ENCODE measurements at regions not wholly inside any gene's neighbourhood (a gene's known extent, or its start where the extent isn't known, plus 50 kb on each side); places are given as distances from the start of the nearest gene placed in this dataset.

DNA sequence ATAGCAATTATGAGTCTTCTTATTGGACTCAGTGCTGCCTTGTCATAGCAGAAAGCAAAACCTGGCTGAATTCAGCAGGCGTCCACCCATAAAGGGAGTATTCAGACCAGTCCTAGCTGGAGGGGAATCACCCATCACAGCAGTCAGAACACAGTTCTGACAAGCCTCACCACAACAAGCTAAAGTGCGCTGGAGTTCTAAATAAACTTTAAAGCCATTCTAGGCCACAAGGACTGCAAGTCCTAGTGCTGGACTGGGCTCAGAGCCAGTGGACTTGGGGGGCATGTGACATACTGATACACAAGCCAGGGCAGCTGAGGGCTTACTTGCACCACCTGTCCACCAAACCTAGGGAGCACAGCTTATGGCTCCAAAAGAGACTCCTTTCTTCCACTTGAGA, 115.3 kb upstream of the PCSK5 start:
- Histone ChIP-seq H3K27ac (no peak overlapping the region), H4K20me1 (ENCODE audit: insufficient read depth, poor library complexity, severe bottlenecking) (no peaks in the 10 kb centered on the region), H3K4me2 (no peak overlapping the region), H3K79me2 (no peaks in the 10 kb centered on the region), H3K4me3 (no peak overlapping the region), H3K9me2 (replicated peaks; ENCODE audit: insufficient read depth) (no peaks in the 10 kb centered on the region), H3K4me1 (ENCODE audit: insufficient read depth) (no peaks in the 10 kb centered on the region), H2AFZ (no peak overlapping the region), H3K36me3 (replicated peaks; ENCODE audit: insufficient read depth, low read depth) (no peaks in the 10 kb centered on the region), H3K27me3 (no peaks in the 10 kb centered on the region), H3K9me3 (ENCODE audit: low read depth) (no peaks in the 10 kb centered on the region)
- TF ChIP-seq, protein P1, sequence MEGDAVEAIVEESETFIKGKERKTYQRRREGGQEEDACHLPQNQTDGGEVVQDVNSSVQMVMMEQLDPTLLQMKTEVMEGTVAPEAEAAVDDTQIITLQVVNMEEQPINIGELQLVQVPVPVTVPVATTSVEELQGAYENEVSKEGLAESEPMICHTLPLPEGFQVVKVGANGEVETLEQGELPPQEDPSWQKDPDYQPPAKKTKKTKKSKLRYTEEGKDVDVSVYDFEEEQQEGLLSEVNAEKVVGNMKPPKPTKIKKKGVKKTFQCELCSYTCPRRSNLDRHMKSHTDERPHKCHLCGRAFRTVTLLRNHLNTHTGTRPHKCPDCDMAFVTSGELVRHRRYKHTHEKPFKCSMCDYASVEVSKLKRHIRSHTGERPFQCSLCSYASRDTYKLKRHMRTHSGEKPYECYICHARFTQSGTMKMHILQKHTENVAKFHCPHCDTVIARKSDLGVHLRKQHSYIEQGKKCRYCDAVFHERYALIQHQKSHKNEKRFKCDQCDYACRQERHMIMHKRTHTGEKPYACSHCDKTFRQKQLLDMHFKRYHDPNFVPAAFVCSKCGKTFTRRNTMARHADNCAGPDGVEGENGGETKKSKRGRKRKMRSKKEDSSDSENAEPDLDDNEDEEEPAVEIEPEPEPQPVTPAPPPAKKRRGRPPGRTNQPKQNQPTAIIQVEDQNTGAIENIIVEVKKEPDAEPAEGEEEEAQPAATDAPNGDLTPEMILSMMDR (IDR thresholded peaks at IDR 0.05; ENCODE audit: poor library complexity), result no peak
- TF ChIP-seq EZH2phosphoT487 (IDR thresholded peaks at IDR 0.05; ENCODE audit: low read depth, severe bottlenecking, unreplicated experiment), result no peak
- DNase-seq (ENCODE audit: low spot score), result no peak
- 90% methylated on average over 2 of the region's 2 CpGs for WGBS (ENCODE audit: low lambda C conversion rate, missing lambda C conversion rate)

DNA sequence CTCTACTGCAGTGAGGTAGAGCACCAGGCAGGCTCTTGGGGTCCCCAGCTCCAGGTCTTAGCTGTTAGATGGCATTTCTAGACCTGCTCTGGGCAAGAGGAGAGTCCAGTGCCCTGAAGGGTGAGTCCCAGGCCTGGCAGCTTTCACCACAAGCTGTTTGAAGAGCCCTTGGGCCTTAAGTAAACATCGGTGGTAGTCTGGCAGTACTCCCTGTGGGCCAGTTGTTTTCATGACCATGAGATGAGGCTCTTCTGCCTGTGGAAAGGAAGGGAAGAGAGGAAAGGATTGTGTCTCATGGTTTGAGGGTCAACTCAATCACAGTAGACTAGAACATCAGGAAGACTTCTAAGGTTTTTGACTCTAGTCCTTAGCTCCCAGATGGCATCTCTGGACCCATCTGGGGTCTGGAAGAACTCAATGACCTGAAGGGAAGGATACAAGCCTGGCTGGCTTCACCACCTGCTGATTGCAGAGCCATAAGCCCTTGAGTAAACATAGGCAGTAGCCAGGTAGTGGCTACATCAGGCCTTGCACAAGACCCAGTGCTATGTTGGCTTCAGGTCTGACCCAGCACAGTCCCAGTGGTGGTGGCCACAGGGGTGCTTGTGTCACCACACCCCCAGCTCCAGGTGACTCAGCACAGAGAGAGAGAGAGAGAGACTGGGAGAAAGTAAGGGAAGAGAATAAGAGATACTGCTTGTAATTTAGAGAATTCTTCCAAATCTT, 114.3 kb upstream of the PCSK5 start:
- H3K27me3 ChIP-seq, result no peaks in the 10 kb centered on the region
- no peak overlapping the region for H3K27ac ChIP-seq
- no peak for DNase-seq (ENCODE audit: low spot score)
- no peaks in the 10 kb centered on the region for H3K79me2 ChIP-seq
- no peak overlapping the region for H3K4me3 ChIP-seq
- no peak overlapping the region for H3K4me2 ChIP-seq
- no peaks in the 10 kb centered on the region for H3K9me2 ChIP-seq (replicated peaks; ENCODE audit: insufficient read depth)
- no peaks in the 10 kb centered on the region for H3K9me3 ChIP-seq (ENCODE audit: low read depth)
- 100% methylated on average over 1 of the region's 1 CpG for WGBS (ENCODE audit: low lambda C conversion rate, missing lambda C conversion rate)
- H2AFZ ChIP-seq, result no peak overlapping the region
- no peaks in the 10 kb centered on the region for H3K4me1 ChIP-seq (ENCODE audit: insufficient read depth)
- no peak for TF ChIP-seq EZH2phosphoT487 (IDR thresholded peaks at IDR 0.05; ENCODE audit: low read depth, severe bottlenecking, unreplicated experiment)
- TF ChIP-seq EZH2 (IDR thresholded peaks at IDR 0.05; ENCODE audit: borderline replicate concordance), result no peak
- TF ChIP-seq, protein P1 (IDR thresholded peaks at IDR 0.05; ENCODE audit: poor library complexity), result no peak
- H4K20me1 ChIP-seq (ENCODE audit: insufficient read depth, poor library complexity, severe bottlenecking), result no peaks in the 10 kb centered on the region
- no peaks in the 10 kb centered on the region for H3K36me3 ChIP-seq (replicated peaks; ENCODE audit: insufficient read depth, low read depth)

DNA sequence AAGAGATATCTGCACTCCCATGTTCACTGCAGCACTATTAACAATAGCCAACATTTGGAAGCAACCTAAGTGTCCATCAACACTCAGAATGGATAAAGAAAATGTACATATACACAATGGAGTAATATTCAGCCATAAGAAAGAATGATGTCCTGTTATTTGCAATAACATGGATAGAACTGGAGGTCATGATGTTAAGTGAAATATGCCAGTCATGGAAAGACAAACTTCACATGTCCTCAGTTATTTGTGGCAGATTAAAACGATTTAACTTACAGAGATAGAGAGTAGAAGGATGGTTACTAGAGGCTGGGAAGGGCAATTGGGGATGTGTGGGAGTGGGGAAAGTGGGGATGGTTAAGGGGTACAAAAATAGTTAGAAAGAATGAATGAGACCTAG, 110.3 kb upstream of the PCSK5 start:
- Histone ChIP-seq H3K9me2 (replicated peaks; ENCODE audit: insufficient read depth) (no peaks in the 10 kb centered on the region), H4K20me1 (ENCODE audit: insufficient read depth, poor library complexity, severe bottlenecking) (no peaks in the 10 kb centered on the region), H3K4me2 (no peak overlapping the region), H3K9me3 (ENCODE audit: low read depth) (no peaks in the 10 kb centered on the region), H3K27ac (no peak overlapping the region), H3K27me3 (no peaks in the 10 kb centered on the region), H2AFZ (no peak overlapping the region), H3K4me3 (no peak overlapping the region), H3K36me3 (replicated peaks; ENCODE audit: insufficient read depth, low read depth) (no peaks in the 10 kb centered on the region), H3K4me1 (ENCODE audit: insufficient read depth) (no peaks in the 10 kb centered on the region), H3K79me2 (no peaks in the 10 kb centered on the region)
- 75% methylated on average over 1 of the region's 1 CpG for WGBS (ENCODE audit: low lambda C conversion rate, missing lambda C conversion rate)
- no peak for DNase-seq (ENCODE audit: low spot score)
- TF ChIP-seq, protein P1 (IDR thresholded peaks at IDR 0.05; ENCODE audit: poor library complexity), result no peak
- TF ChIP-seq EZH2 (IDR thresholded peaks at IDR 0.05; ENCODE audit: borderline replicate concordance) (no peak), EZH2phosphoT487 (IDR thresholded peaks at IDR 0.05; ENCODE audit: low read depth, severe bottlenecking, unreplicated experiment) (no peak)

Data from hepatocyte (in vitro differentiated cells).